ENCODE measurements at regions not wholly inside any gene's neighbourhood (a gene's known extent, or its start where the extent isn't known, plus 50 kb on each side); places are given as distances from the start of the nearest gene placed in this dataset.
"Not testable (repeated sequence)": the region's sequence is repeated elsewhere in the genome, so short reads cannot be mapped to it uniquely, and the experiment has no call there.

- in situ Hi-C loops (cut with HindIII; ENCODE audit: low pct_unique_long_range_greater_than_20kb, low sequenced_read_pairs) = no loop called here
- no peak for DNase-seq (ENCODE audit: low read depth in 1 of 2, low spot score in 1 of 2)
- TF ChIP-seq JUND (IDR thresholded peaks at IDR 0.05; ENCODE audit: low read depth) = no peak
Measured at GRCh38 chr3:181327349-181327748, 337.8 kb upstream of the DNAJC19 start.

GRCh38 chr3:181326637-181327223 is 337.2 kb upstream of the DNAJC19 start:
- peak; percentile 69 to 70 for DNase-seq (ENCODE audit: low read depth in 1 of 2, low spot score in 1 of 2)
- TF ChIP-seq JUND (IDR thresholded peaks at IDR 0.05; ENCODE audit: low read depth) = no peak
- in situ Hi-C loops (cut with HindIII; ENCODE audit: low pct_unique_long_range_greater_than_20kb, low sequenced_read_pairs) = no loop called here

- DNase-seq (ENCODE audit: low read depth in 1 of 2, low spot score in 1 of 2) = peak in 1 of 2 experiments; percentile 77
- in situ Hi-C loops (cut with HindIII; ENCODE audit: low pct_unique_long_range_greater_than_20kb, low sequenced_read_pairs) = not testable (repeated sequence)
Measured at GRCh38 chr3:181324516-181324915, 335.0 kb upstream of the DNAJC19 start.

GRCh38 chr3:181318321-181318720 is 328.8 kb upstream of the DNAJC19 start:
- TF ChIP-seq JUND (IDR thresholded peaks at IDR 0.05; ENCODE audit: low read depth) = no peak
- DNase-seq (ENCODE audit: low read depth in 1 of 2, low spot score in 1 of 2) = no peak
- in situ Hi-C loops (cut with HindIII; ENCODE audit: low pct_unique_long_range_greater_than_20kb, low sequenced_read_pairs) = no loop called here

- TF ChIP-seq JUND (IDR thresholded peaks at IDR 0.05; ENCODE audit: low read depth) = no peak
- in situ Hi-C loops (cut with HindIII; ENCODE audit: low pct_unique_long_range_greater_than_20kb, low sequenced_read_pairs) = no loop called here
Measured at GRCh38 chr3:181317508-181317907, 328.0 kb upstream of the DNAJC19 start.

GRCh38 chr3:181316482-181316881 is 326.9 kb upstream of the DNAJC19 start:
- in situ Hi-C loops (cut with HindIII; ENCODE audit: low pct_unique_long_range_greater_than_20kb, low sequenced_read_pairs) = no loop called here
- TF ChIP-seq JUND (IDR thresholded peaks at IDR 0.05; ENCODE audit: low read depth) = 0 out of 2 replicates have a peak, but pooled peaks have one; percentile 28
- DNase-seq (ENCODE audit: low read depth in 1 of 2, low spot score in 1 of 2) = peak; percentile 35 to 86

More at GRCh38 chr3:181317508-181317907, 328.0 kb upstream of the DNAJC19 start:
- no peak for DNase-seq (ENCODE audit: low read depth in 1 of 2, low spot score in 1 of 2)

GRCh38 chr3:181313335-181313734 is 323.8 kb upstream of the DNAJC19 start:
- no peak for TF ChIP-seq JUND (IDR thresholded peaks at IDR 0.05; ENCODE audit: low read depth)
- DNase-seq (ENCODE audit: low read depth in 1 of 2, low spot score in 1 of 2) = no peak
- in situ Hi-C loops (cut with HindIII; ENCODE audit: low pct_unique_long_range_greater_than_20kb, low sequenced_read_pairs) = no loop called here

- in situ Hi-C loops (cut with HindIII; ENCODE audit: low pct_unique_long_range_greater_than_20kb, low sequenced_read_pairs) = no loop called here
- no peak for TF ChIP-seq JUND (IDR thresholded peaks at IDR 0.05; ENCODE audit: low read depth)
- no peak for DNase-seq (ENCODE audit: low read depth in 1 of 2, low spot score in 1 of 2)
Measured at GRCh38 chr3:181311186-181311585, 321.6 kb upstream of the DNAJC19 start.

- TF ChIP-seq JUND (IDR thresholded peaks at IDR 0.05; ENCODE audit: low read depth) = no peak
- in situ Hi-C loops (cut with HindIII; ENCODE audit: low pct_unique_long_range_greater_than_20kb, low sequenced_read_pairs) = no loop called here
Measured at GRCh38 chr3:181302960-181303359, 313.4 kb upstream of the DNAJC19 start.

GRCh38 chr3:181300033-181300432 is 310.5 kb upstream of the DNAJC19 start:
- no peak for TF ChIP-seq JUND (IDR thresholded peaks at IDR 0.05; ENCODE audit: low read depth)
- in situ Hi-C loops (cut with HindIII; ENCODE audit: low pct_unique_long_range_greater_than_20kb, low sequenced_read_pairs) = no loop called here
- no peak for DNase-seq (ENCODE audit: low read depth in 1 of 2, low spot score in 1 of 2)

More at GRCh38 chr3:181302960-181303359, 313.4 kb upstream of the DNAJC19 start:
- DNase-seq (ENCODE audit: low read depth in 1 of 2, low spot score in 1 of 2) = no peak

GRCh38 chr3:181298421-181298820 is 308.9 kb upstream of the DNAJC19 start:
- no peak for TF ChIP-seq JUND (IDR thresholded peaks at IDR 0.05; ENCODE audit: low read depth)
- no peak for DNase-seq (ENCODE audit: low read depth in 1 of 2, low spot score in 1 of 2)
- in situ Hi-C loops (cut with HindIII; ENCODE audit: low pct_unique_long_range_greater_than_20kb, low sequenced_read_pairs) = no loop called here

- no peak for TF ChIP-seq JUND (IDR thresholded peaks at IDR 0.05; ENCODE audit: low read depth)
- DNase-seq (ENCODE audit: low read depth in 1 of 2, low spot score in 1 of 2) = no peak
- in situ Hi-C loops (cut with HindIII; ENCODE audit: low pct_unique_long_range_greater_than_20kb, low sequenced_read_pairs) = no loop called here
Measured at GRCh38 chr3:181292984-181293383, 303.4 kb upstream of the DNAJC19 start.

GRCh38 chr3:181290941-181291340 is 301.4 kb upstream of the DNAJC19 start:
- in situ Hi-C loops (cut with HindIII; ENCODE audit: low pct_unique_long_range_greater_than_20kb, low sequenced_read_pairs) = no loop called here
- no peak for DNase-seq (ENCODE audit: low read depth in 1 of 2, low spot score in 1 of 2)
- TF ChIP-seq JUND (IDR thresholded peaks at IDR 0.05; ENCODE audit: low read depth) = no peak

- DNase-seq (ENCODE audit: low read depth in 1 of 2, low spot score in 1 of 2) = no peak
- TF ChIP-seq JUND (IDR thresholded peaks at IDR 0.05; ENCODE audit: low read depth) = no peak
- in situ Hi-C loops (cut with HindIII; ENCODE audit: low pct_unique_long_range_greater_than_20kb, low sequenced_read_pairs) = no loop called here
Measured at GRCh38 chr3:181289306-181289705, 299.8 kb upstream of the DNAJC19 start.

Measured in T47D (cell line).